ENCODE measurements at regions not wholly inside any gene's neighbourhood (a gene's known extent, or its start where the extent isn't known, plus 50 kb on each side); places are given as distances from the start of the nearest gene placed in this dataset.

GRCh38 chr1:234545517-234546386 lies 64.2 kb downstream of the IRF2BP2 start (continued):
- no peak for TF ChIP-seq TCF12 (IDR thresholded peaks at IDR 0.05)
- TF ChIP-seq TCF12 (CRISPR knock-in tag; IDR thresholded peaks at IDR 0.05): no peak
- TF ChIP-seq ZZZ3 (CRISPR knock-in tag; IDR thresholded peaks at IDR 0.05; ENCODE audit: borderline replicate concordance): peak; percentile 38; the same call in 1 of the 2 replicates
- no peak for TF ChIP-seq ZNF207 (IDR thresholded peaks at IDR 0.05; ENCODE audit: borderline replicate concordance)
- TF ChIP-seq RBM39 (IDR thresholded peaks at IDR 0.05; ENCODE audit: low read depth, low read length, poor library complexity, severe bottlenecking): no peak
- TF ChIP-seq ZNF569 (CRISPR knock-in tag; IDR thresholded peaks at IDR 0.05; ENCODE audit: borderline replicate concordance): no peak
- TF ChIP-seq ZNF143 (CRISPR knock-in tag; IDR thresholded peaks at IDR 0.05): no peak
- TF ChIP-seq GPBP1L1 (CRISPR knock-in tag; IDR thresholded peaks at IDR 0.05): no peak
- peak; percentile 77 for TF ChIP-seq ZBTB34 (CRISPR knock-in tag; IDR thresholded peaks at IDR 0.05)
- TF ChIP-seq ZNF556 (CRISPR knock-in tag; IDR thresholded peaks at IDR 0.05; ENCODE audit: borderline replicate concordance): no peak
- TF ChIP-seq ZBTB37 (CRISPR knock-in tag; IDR thresholded peaks at IDR 0.05): no peak
- TF ChIP-seq ZNF790 (CRISPR knock-in tag; IDR thresholded peaks at IDR 0.05; ENCODE audit: borderline replicate concordance): no peak
- no peak for TF ChIP-seq FUBP1 (CRISPR knock-in tag; IDR thresholded peaks at IDR 0.05; ENCODE audit: borderline replicate concordance)
- TF ChIP-seq KMT2A (CRISPR knock-in tag; IDR thresholded peaks at IDR 0.05): no peak; the same call in 1 of the 2 replicates
- TF ChIP-seq TBL1XR1 (IDR thresholded peaks at IDR 0.05; ENCODE audit: borderline replicate concordance, low read length, partially characterized antibody): peak; percentile 53
- no peak for TF ChIP-seq ATF6 (CRISPR knock-in tag; conservative IDR thresholded peaks at IDR 0.05)
- peak; percentile 61; the same call in 1 of the 2 replicates for TF ChIP-seq ZBTB39 (CRISPR knock-in tag; IDR thresholded peaks at IDR 0.05)
- no peak for TF ChIP-seq NFYC (CRISPR knock-in tag; IDR thresholded peaks at IDR 0.05)

Measured in HepG2 (cell line).